Activated CD4-positive, alpha-beta memory T cell treated with anti-CD3 and anti-CD28 coated beads, Interleukin-2, amount 10 ng/mL, durations not matched to agents 7 days and 5 days (primary cell): ENCODE measurements at regions not wholly inside any gene's neighbourhood (a gene's known extent, or its start where the extent isn't known, plus 50 kb on each side); places are given as distances from the start of the nearest gene placed in this dataset.

Experiments
- CTCF ChIA-PET: fragments of 350-600 bp; sonication (Branson Sonifier 250); formaldehyde crosslinking; loops from one replicate; lab custom pipeline; 2021; ENCODE audit warnings: antibody characterized with exemption, inconsistent platforms; lab: Charles Lee
- POLR2A ChIA-PET: fragments of 350-600 bp; sonication (Branson Sonifier 250); formaldehyde crosslinking; loops from one replicate; lab custom pipeline; 2021; ENCODE audit warnings: antibody characterized with exemption; lab: Charles Lee
- DNase-seq: peaks from one replicate; pipeline ENCODE4 v3.0.0-alpha.2; 2020
- H3K27ac Mint-ChIP-seq: one replicate; pipeline ENCODE4 v1.8.0; 2021; ENCODE audit warnings: mild to moderate bottlenecking, mixed read lengths
- H3K27me3 Mint-ChIP-seq: one replicate; pipeline ENCODE4 v1.8.0; 2021; ENCODE audit warnings: mixed read lengths
- H3K36me3 Mint-ChIP-seq: one replicate; pipeline ENCODE4 v1.8.0; 2021; ENCODE audit warnings: low read depth, mixed read lengths
- H3K4me1 Mint-ChIP-seq: one replicate; pipeline ENCODE4 v1.8.0; 2021; ENCODE audit warnings: mixed read lengths
- H3K4me3 Mint-ChIP-seq: one replicate; pipeline ENCODE4 v1.8.0; 2021; ENCODE audit warnings: mild to moderate bottlenecking, mixed read lengths
- H3K9me3 Mint-ChIP-seq: one replicate; pipeline ENCODE4 v1.8.0; 2021; ENCODE audit warnings: mixed read lengths

- Mint-ChIP-seq H3K9me3 (no peaks in the 10 kb centered on the region), H3K36me3 (no peaks in the 10 kb centered on the region), H3K27ac (no peak overlapping the region), H3K4me1 (no peaks in the 10 kb centered on the region), H3K27me3 (no peaks in the 10 kb centered on the region), H3K4me3 (no peak overlapping the region)
- POLR2A ChIA-PET, result no interaction called here
- no peak for DNase-seq
- CTCF ChIA-PET, result no interaction called here
These were observed 298.4 kb upstream of the IRX4 start for GRCh38 chr5:2181149-2181548.

- no peak for DNase-seq
- ChIA-PET CTCF (no interaction called here), POLR2A (no interaction called here)
- no peaks in the 10 kb centered on the region for H3K4me1 Mint-ChIP-seq
- no peaks in the 10 kb centered on the region for H3K27me3 Mint-ChIP-seq
- no peaks in the 10 kb centered on the region for H3K9me3 Mint-ChIP-seq
- no peak overlapping the region for H3K4me3 Mint-ChIP-seq
- no peak overlapping the region for H3K27ac Mint-ChIP-seq
- H3K36me3 Mint-ChIP-seq, result no peaks in the 10 kb centered on the region
These were observed 297.7 kb upstream of the IRX4 start for GRCh38 chr5:2180456-2180855.

- H3K36me3 Mint-ChIP-seq, result no peaks in the 10 kb centered on the region
These were observed 297.1 kb upstream of the IRX4 start for GRCh38 chr5:2179861-2180260.

GRCh38 chr5:2178528-2178927 lies 295.8 kb upstream of the IRX4 start:
- H3K9me3 Mint-ChIP-seq, result no peaks in the 10 kb centered on the region
- no peaks in the 10 kb centered on the region for H3K4me1 Mint-ChIP-seq
- ChIA-PET POLR2A (no interaction called here), CTCF (no interaction called here)
- H3K36me3 Mint-ChIP-seq, result no peaks in the 10 kb centered on the region
- DNase-seq, result no peak
- H3K27me3 Mint-ChIP-seq, result no peaks in the 10 kb centered on the region
- H3K4me3 Mint-ChIP-seq, result no peak overlapping the region
- no peak overlapping the region for H3K27ac Mint-ChIP-seq

More at GRCh38 chr5:2179861-2180260, 297.1 kb upstream of the IRX4 start:
- Mint-ChIP-seq H3K27me3 (no peaks in the 10 kb centered on the region), H3K4me1 (no peaks in the 10 kb centered on the region), H3K4me3 (no peak overlapping the region), H3K27ac (no peak overlapping the region), H3K9me3 (no peaks in the 10 kb centered on the region)
- POLR2A ChIA-PET, result no interaction called here
- DNase-seq, result no peak
- CTCF ChIA-PET, result no interaction called here

DNA sequence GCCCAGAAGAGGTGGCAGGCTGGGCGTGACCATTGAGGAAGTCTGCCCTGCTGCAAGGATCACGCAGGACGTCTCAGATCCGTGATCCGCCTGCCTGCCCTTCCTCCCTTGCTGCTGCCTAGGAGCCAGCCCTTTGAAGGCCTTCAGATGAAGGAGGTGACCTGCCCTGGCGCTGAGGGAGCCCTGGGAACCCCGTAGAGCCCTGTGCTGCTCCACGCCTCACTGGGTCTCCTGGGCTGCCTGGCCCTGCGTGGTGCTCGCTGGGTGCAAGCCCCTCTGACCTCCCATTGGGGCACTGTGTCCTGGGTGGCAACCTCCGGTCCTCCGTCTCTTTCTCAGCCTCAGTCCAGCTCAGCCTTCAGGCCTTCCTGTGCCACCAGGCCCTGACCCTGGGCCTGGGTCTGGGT lies 295.3 kb upstream of the IRX4 start:
- CTCF ChIA-PET, result no interaction called here
- no peaks in the 10 kb centered on the region for H3K9me3 Mint-ChIP-seq
- H3K4me3 Mint-ChIP-seq, result no peak overlapping the region
- H3K4me1 Mint-ChIP-seq, result no peaks in the 10 kb centered on the region
- no peak overlapping the region for H3K27ac Mint-ChIP-seq
- POLR2A ChIA-PET, result no interaction called here
- DNase-seq, result no peak
- no peaks in the 10 kb centered on the region for H3K27me3 Mint-ChIP-seq
- H3K36me3 Mint-ChIP-seq, result no peaks in the 10 kb centered on the region

DNA sequence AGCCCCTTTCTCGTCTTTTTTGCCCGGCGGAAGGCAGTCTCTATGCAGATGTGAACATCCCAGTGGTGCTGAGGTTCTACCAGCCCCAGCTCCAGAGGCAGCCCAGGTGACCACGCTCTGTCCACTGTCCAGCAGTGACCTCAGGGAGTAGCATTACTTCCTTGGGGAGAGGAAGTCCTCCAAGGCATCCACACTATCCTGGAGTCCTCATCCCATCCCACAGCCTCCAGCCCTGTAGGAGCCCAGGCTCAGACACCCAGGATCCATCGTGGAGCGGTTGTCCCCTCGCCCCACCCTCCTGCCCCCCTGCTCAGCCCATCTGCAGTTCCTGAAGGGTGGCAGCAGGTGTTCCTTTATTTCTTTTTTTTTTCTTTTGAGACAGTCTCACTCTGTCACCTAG lies 294.5 kb upstream of the IRX4 start:
- no peaks in the 10 kb centered on the region for H3K9me3 Mint-ChIP-seq
- no peaks in the 10 kb centered on the region for H3K4me1 Mint-ChIP-seq
- DNase-seq, result no peak
- H3K27me3 Mint-ChIP-seq, result no peaks in the 10 kb centered on the region
- H3K27ac Mint-ChIP-seq, result no peak overlapping the region
- no peak overlapping the region for H3K4me3 Mint-ChIP-seq
- ChIA-PET POLR2A (no interaction called here), CTCF (no interaction called here)
- no peaks in the 10 kb centered on the region for H3K36me3 Mint-ChIP-seq

DNA sequence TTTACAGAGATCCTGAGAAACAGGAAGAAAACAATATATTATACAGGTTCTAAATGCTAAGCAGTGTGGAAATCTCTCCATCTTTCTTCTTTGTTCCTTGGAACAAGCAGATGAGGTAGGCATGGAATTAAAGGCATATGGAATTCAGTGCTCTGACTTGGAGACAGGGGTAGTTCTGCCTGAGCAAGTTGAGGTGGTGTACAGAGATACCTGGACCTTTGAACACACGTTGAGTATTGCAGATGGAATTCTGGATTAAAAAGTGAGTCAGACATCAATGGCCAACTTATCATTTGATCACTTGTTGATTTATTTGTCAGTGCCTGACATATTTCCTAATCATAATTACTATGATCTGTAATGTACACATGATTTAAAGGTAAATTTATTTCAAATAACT lies 293.9 kb upstream of the IRX4 start:
- H3K36me3 Mint-ChIP-seq, result no peaks in the 10 kb centered on the region
- CTCF ChIA-PET, result no interaction called here
- H3K27ac Mint-ChIP-seq, result no peak overlapping the region

GRCh38 chr5:2175842-2176404 lies 293.2 kb upstream of the IRX4 start:
- Mint-ChIP-seq H3K9me3 (no peaks in the 10 kb centered on the region), H3K4me1 (no peaks in the 10 kb centered on the region), H3K36me3 (no peaks in the 10 kb centered on the region), H3K4me3 (no peak overlapping the region), H3K27me3 (no peaks in the 10 kb centered on the region), H3K27ac (no peak overlapping the region)
- CTCF ChIA-PET, result no interaction called here
- POLR2A ChIA-PET, result no interaction called here
- no peak for DNase-seq

More for the DNA sequence above, 293.9 kb upstream of the IRX4 start:
- Mint-ChIP-seq H3K4me3 (no peak overlapping the region), H3K4me1 (no peaks in the 10 kb centered on the region), H3K9me3 (no peaks in the 10 kb centered on the region), H3K27me3 (no peaks in the 10 kb centered on the region)
- POLR2A ChIA-PET, result no interaction called here
- DNase-seq, result no peak

- Mint-ChIP-seq H3K9me3 (no peaks in the 10 kb centered on the region), H3K4me1 (no peaks in the 10 kb centered on the region), H3K27me3 (no peaks in the 10 kb centered on the region), H3K27ac (no peak overlapping the region), H3K4me3 (no peak overlapping the region), H3K36me3 (no peaks in the 10 kb centered on the region)
- no peak for DNase-seq
- ChIA-PET POLR2A (no interaction called here), CTCF (no interaction called here)
These were observed 292.3 kb upstream of the IRX4 start for GRCh38 chr5:2175041-2175440.

- H3K27me3 Mint-ChIP-seq, result no peaks in the 10 kb centered on the region
- no peak for DNase-seq
- H3K36me3 Mint-ChIP-seq, result no peaks in the 10 kb centered on the region
- ChIA-PET CTCF (no interaction called here), POLR2A (no interaction called here)
- H3K27ac Mint-ChIP-seq, result no peak overlapping the region
- H3K4me3 Mint-ChIP-seq, result no peak overlapping the region
- no peaks in the 10 kb centered on the region for H3K9me3 Mint-ChIP-seq
- H3K4me1 Mint-ChIP-seq, result no peaks in the 10 kb centered on the region
These were observed 291.8 kb upstream of the IRX4 start for GRCh38 chr5:2174538-2174937.

- ChIA-PET CTCF (no interaction called here), POLR2A (no interaction called here)
- Mint-ChIP-seq H3K36me3 (no peaks in the 10 kb centered on the region), H3K4me1 (no peaks in the 10 kb centered on the region), H3K27ac (no peak overlapping the region), H3K9me3 (no peaks in the 10 kb centered on the region), H3K4me3 (no peak overlapping the region), H3K27me3 (no peaks in the 10 kb centered on the region)
- no peak for DNase-seq
These were observed 290.6 kb upstream of the IRX4 start for GRCh38 chr5:2173151-2173834.

- no peaks in the 10 kb centered on the region for H3K4me1 Mint-ChIP-seq
These were observed 289.7 kb upstream of the IRX4 start for GRCh38 chr5:2172471-2172870.

GRCh38 chr5:2170761-2171160 lies 288.0 kb upstream of the IRX4 start:
- Mint-ChIP-seq H3K4me1 (no peaks in the 10 kb centered on the region), H3K36me3 (no peaks in the 10 kb centered on the region), H3K9me3 (no peaks in the 10 kb centered on the region), H3K27ac (no peak overlapping the region), H3K27me3 (no peaks in the 10 kb centered on the region), H3K4me3 (no peak overlapping the region)
- CTCF ChIA-PET, result no interaction called here
- POLR2A ChIA-PET, result no interaction called here
- DNase-seq, result no peak

More at GRCh38 chr5:2172471-2172870, 289.7 kb upstream of the IRX4 start:
- CTCF ChIA-PET, result no interaction called here
- H3K27me3 Mint-ChIP-seq, result no peaks in the 10 kb centered on the region
- H3K27ac Mint-ChIP-seq, result no peak overlapping the region
- POLR2A ChIA-PET, result no interaction called here
- no peaks in the 10 kb centered on the region for H3K9me3 Mint-ChIP-seq
- H3K36me3 Mint-ChIP-seq, result no peaks in the 10 kb centered on the region
- no peak overlapping the region for H3K4me3 Mint-ChIP-seq
- DNase-seq, result no peak
